SK-N-SH treated with all-trans-retinoic acid at 6 μM for 48 hours (cell line): ENCODE measurements at regions not wholly inside any gene's neighbourhood (a gene's known extent, or its start where the extent isn't known, plus 50 kb on each side); places are given as distances from the start of the nearest gene placed in this dataset.

Experiments
- ARNTL ChIP-seq: fragments of 450-650 bp; formaldehyde crosslinking; IDR thresholded peaks from 2 replicates; pipeline ENCODE4 v1.5.0; 2020; ENCODE audit warnings: low read depth, mild to moderate bottlenecking, moderate library complexity, borderline replicate concordance
- BACH2 ChIP-seq: fragments of 250-450 bp; sonication (Bioruptor Pico); IDR thresholded peaks from 2 replicates; pipeline ENCODE4 v1.9.0; 2021; ENCODE audit warnings: mild to moderate bottlenecking, borderline replicate concordance
- CSRNP3 ChIP-seq: fragments of 250-450 bp; sonication (Bioruptor Pico); IDR thresholded peaks from 2 replicates; pipeline ENCODE4 v1.5.1; 2021; ENCODE audit warnings: mild to moderate bottlenecking, moderate library complexity
- GLIS3 ChIP-seq: fragments of 250-450 bp; sonication (Bioruptor Pico); IDR thresholded peaks from 2 replicates; pipeline ENCODE4 v1.5.0; 2020; ENCODE audit warnings: mild to moderate bottlenecking, moderate library complexity
- PPARA ChIP-seq: fragments of 250-450 bp; sonication (Bioruptor Pico); IDR thresholded peaks from 2 replicates; pipeline ENCODE4 v1.5.0; 2020; ENCODE audit warnings: mild to moderate bottlenecking, borderline replicate concordance
- ZC3H10 ChIP-seq: fragments of 250-450 bp; sonication (Bioruptor Pico); IDR thresholded peaks from 2 replicates; pipeline ENCODE4 v1.5.1; 2021; ENCODE audit warnings: mild to moderate bottlenecking, moderate library complexity
- ZNF8 ChIP-seq: fragments of 450-650 bp; formaldehyde crosslinking; IDR thresholded peaks from 2 replicates; pipeline ENCODE4 v1.5.0; 2020; ENCODE audit warnings: mild to moderate bottlenecking, moderate library complexity
- TF ChIP-seq, protein P1 (sequence below): fragments of 250-450 bp; sonication (Bioruptor Pico); IDR thresholded peaks from 2 replicates; pipeline ENCODE4 v1.8.0; 2020; ENCODE audit warnings: mild to moderate bottlenecking, moderate library complexity, borderline replicate concordance
- TF ChIP-seq, protein P2 (sequence below): fragments of 250-450 bp; sonication (Bioruptor Pico); IDR thresholded peaks from 2 replicates; pipeline ENCODE4 v1.5.1; 2020; ENCODE audit warnings: low read depth, mild to moderate bottlenecking, moderate library complexity

DNA sequence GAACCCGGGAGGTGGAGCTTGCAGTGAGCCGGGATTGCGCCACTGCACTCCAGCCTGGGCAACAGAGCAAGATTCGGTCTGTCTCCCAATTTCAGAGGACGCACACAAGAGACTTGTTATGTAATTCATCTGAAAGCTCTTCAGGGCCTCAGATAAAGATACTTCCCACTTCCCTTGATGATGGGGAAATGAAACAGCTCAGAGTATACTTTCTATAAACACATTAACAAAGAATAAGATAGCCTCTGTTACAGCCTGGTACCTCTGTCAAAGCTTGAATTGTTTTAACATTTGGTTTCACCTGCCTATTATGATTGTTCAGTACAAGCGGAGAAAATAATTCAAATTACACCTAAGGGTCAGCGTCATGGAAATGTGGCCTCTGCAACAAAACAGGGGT, 622.9 kb upstream of the ADGRL4 start:
- TF ChIP-seq PPARA (CRISPR knock-in tag) (no peak), GLIS3 (no peak), ZNF8 (no peak), BACH2 (CRISPR knock-in tag) (no peak), ZC3H10 (no peak), ARNTL (no peak), CSRNP3 (CRISPR knock-in tag) (no peak)
- TF ChIP-seq, protein P1, sequence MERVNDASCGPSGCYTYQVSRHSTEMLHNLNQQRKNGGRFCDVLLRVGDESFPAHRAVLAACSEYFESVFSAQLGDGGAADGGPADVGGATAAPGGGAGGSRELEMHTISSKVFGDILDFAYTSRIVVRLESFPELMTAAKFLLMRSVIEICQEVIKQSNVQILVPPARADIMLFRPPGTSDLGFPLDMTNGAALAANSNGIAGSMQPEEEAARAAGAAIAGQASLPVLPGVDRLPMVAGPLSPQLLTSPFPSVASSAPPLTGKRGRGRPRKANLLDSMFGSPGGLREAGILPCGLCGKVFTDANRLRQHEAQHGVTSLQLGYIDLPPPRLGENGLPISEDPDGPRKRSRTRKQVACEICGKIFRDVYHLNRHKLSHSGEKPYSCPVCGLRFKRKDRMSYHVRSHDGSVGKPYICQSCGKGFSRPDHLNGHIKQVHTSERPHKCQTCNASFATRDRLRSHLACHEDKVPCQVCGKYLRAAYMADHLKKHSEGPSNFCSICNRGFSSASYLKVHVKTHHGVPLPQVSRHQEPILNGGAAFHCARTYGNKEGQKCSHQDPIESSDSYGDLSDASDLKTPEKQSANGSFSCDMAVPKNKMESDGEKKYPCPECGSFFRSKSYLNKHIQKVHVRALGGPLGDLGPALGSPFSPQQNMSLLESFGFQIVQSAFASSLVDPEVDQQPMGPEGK = no peak
- TF ChIP-seq, protein P2, sequence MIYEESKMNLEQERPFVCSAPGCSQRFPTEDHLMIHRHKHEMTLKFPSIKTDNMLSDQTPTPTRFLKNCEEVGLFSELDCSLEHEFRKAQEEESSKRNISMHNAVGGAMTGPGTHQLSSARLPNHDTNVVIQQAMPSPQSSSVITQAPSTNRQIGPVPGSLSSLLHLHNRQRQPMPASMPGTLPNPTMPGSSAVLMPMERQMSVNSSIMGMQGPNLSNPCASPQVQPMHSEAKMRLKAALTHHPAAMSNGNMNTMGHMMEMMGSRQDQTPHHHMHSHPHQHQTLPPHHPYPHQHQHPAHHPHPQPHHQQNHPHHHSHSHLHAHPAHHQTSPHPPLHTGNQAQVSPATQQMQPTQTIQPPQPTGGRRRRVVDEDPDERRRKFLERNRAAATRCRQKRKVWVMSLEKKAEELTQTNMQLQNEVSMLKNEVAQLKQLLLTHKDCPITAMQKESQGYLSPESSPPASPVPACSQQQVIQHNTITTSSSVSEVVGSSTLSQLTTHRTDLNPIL = no peak
